Omental fat pad (tissue), 3 donors: ENCODE measurements at regions not wholly inside any gene's neighbourhood (a gene's known extent, or its start where the extent isn't known, plus 50 kb on each side); places are given as distances from the start of the nearest gene placed in this dataset.

ENCODE experiments used
- ATAC-seq: fragments of 150-250 bp; one replicate; pipeline ENCODE4 v1.9.1; 2016; ENCODE audit warnings: mild to moderate bottlenecking, moderate library complexity; ENCODE audit not compliant: low FRiP score
- DNase-seq: peaks from one replicate; pipeline ENCODE4 v3.0.0-alpha.2; 2019; ENCODE audit warnings: low spot score
- TF ChIP-seq, protein P1 (sequence below), 3 donors: fragments of 450-650 bp; IDR thresholded peaks; one replicate each; pipeline ENCODE4 v1.5.1; 2016 to 2017; ENCODE audit warnings: antibody characterized with exemption in 3 of 3, mild to moderate bottlenecking in 3 of 3, moderate library complexity in 2 of 3

DNA sequence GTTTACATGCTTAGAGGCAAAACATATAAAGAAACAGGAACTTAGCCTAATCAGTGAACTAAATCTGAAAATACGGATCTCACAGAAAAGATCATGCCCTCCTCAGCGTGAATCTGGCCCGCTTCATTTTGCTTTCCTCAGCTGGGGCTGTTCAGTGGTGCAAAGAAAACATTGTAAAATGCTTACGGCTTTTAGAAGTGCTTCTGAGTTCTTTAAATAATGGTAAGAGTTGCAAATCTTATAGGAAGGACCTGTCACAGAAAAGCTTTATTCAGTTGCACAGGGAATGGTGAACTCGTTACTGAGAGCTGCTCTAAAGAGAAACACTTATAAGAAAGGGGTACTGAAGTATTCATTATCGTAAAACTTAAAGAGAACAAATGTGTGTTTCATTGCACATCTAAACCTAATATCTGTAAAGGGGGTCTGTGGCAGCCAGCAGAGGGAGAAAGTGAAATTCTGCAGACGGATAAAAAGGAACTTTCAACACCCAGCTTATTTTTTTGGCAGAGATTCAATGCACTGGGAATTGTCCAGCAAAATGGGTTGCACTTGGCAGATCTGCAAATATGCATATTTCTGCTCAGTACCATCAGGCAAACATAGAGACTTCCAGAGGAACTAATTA is 139.2 kb upstream of the ANK2 start:
- ATAC-seq (no peak), DNase-seq (no peak)
- TF ChIP-seq, protein P1, sequence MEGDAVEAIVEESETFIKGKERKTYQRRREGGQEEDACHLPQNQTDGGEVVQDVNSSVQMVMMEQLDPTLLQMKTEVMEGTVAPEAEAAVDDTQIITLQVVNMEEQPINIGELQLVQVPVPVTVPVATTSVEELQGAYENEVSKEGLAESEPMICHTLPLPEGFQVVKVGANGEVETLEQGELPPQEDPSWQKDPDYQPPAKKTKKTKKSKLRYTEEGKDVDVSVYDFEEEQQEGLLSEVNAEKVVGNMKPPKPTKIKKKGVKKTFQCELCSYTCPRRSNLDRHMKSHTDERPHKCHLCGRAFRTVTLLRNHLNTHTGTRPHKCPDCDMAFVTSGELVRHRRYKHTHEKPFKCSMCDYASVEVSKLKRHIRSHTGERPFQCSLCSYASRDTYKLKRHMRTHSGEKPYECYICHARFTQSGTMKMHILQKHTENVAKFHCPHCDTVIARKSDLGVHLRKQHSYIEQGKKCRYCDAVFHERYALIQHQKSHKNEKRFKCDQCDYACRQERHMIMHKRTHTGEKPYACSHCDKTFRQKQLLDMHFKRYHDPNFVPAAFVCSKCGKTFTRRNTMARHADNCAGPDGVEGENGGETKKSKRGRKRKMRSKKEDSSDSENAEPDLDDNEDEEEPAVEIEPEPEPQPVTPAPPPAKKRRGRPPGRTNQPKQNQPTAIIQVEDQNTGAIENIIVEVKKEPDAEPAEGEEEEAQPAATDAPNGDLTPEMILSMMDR (IDR thresholded peaks at IDR 0.05), result no peak

DNA sequence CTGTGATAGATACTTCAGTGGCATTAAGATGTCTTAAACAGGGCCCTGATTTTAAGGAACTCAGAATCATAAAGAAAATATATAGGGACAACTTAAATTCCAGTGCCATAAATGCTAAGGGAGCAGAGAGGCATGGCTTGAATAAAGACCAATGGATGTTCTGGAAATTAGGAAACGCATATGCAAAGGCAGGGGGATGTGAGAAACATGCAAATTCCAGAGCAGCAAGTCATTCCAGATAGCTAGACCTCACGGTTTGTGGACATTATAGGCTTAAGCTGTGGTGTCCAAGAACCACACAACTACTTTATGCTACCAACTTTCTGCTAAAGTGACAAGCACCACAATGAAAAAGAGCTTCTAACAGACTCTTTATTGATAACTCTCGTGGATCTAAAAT is 132.6 kb upstream of the ANK2 start:
- ATAC-seq, result no peak
- DNase-seq, result no peak
- TF ChIP-seq, protein P1 (IDR thresholded peaks at IDR 0.05), result no peak

DNA sequence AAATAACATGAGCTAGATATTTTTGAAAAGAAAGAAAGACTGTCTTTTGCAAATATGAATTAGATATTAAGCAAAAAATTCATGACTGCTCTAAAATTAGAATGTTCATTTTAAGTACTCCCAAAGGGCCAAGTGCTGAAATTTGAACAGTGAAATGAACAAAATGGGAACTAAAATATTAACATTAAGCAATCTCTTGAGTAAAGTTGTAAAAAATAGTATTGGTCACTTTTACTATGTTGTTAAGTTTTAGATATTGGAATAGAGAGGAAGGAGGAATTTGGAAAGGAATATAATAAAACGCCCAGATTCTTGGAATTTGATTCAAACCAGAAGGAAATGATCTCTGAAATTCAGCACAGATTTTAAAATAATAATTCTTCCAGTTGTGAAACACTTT is 125.9 kb upstream of the ANK2 start:
- TF ChIP-seq, protein P1 (IDR thresholded peaks at IDR 0.05), result no peak
- DNase-seq (no peak), ATAC-seq (no peak)

DNA sequence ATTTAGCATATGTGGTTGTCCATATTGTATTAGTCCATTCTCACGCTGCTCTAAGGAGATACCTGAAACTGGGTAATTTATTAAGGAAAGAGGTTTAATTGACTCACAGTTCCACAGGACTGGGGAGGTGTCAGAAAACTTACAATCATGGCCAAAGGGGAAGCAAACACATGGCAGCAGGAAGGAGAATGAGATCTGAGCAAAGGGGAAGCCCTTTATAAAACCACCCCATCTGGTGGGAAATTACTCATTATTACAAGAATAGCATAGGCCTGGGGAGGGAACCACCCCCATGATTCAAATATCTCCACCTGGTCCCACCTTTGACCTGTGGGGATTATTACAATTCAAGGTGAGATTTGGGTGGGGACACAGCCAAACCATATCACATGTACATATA is 122.6 kb upstream of the ANK2 start:
- no peak for DNase-seq
- TF ChIP-seq, protein P1 (IDR thresholded peaks at IDR 0.05), result no peak
- no peak for ATAC-seq

DNA sequence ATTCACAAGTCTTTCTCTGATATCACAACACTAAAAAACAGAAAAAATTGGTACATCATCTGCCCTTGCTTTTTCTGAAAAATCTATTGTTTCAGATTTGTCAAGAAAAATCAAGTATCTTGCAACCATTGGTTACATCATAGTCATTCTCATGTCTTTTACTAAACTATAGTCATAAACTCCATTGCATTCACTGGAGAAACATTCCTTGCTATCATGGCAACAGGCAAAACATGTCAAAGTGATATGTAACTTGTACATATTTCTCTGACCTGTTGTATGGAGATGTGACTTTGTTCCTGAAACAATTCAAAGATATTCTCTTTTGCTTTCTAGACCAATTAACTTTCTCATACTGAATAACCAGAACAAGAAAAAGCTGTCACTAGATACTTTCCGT is 121.9 kb upstream of the ANK2 start:
- TF ChIP-seq, protein P1 (IDR thresholded peaks at IDR 0.05), result no peak
- DNase-seq (no peak), ATAC-seq (no peak)

DNA sequence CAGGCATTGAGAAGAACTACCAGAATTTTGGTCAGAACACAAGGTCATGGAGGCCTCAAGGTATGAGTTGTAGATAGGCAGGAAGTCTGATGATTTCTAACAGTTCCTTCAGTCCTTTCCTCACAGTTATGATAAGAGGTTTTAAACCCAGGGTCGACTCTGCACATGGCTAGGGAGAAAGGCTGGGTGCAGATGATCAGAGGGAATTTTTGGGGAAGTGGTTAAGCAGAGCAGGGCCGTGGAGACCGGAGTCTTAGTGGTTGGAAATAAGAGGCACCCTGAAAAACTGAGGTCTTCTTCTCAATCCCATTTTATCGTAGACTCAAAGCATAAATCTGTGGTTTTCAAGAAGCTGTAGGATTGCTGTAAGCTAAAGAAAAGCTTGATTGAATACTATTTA is 118.5 kb upstream of the ANK2 start:
- DNase-seq (no peak), ATAC-seq (no peak)
- TF ChIP-seq, protein P1 (IDR thresholded peaks at IDR 0.05), result no peak

DNA sequence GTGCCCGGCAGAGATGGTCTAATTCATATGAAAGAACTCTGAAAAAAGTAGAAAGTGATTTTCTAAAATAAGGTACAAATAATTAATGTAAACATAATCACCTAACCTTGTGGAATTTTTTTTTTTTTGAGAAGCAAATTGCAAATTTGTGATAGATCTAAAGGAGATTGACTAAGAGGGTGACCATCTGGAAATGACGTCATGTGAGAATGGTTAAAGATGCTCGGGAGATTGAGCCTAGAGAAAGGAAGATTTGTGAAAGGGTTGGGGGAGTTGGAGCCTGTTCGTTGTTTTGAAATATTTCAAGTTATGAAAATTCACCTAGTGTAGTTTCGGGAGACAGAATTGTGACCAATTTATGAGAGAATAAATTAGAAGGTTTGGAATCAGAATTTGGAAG is 115.7 kb upstream of the ANK2 start:
- TF ChIP-seq, protein P1 (IDR thresholded peaks at IDR 0.05), result no peak
- no peak for DNase-seq
- ATAC-seq, result no peak
